NCI-H524 treated with DMSO at 0.1 percent for 48 hours (cell line): ENCODE measurements at regions not wholly inside any gene's neighbourhood (a gene's known extent, or its start where the extent isn't known, plus 50 kb on each side); places are given as distances from the start of the nearest gene placed in this dataset.
A peak's percentile ranks its signal among the peaks of the same experiment; 100 is the strongest.

ENCODE experiments used
- DNase-seq: peaks from one replicate; lab custom pipeline; 2025; lab: John Stamatoyannopoulos, UW

DNA sequence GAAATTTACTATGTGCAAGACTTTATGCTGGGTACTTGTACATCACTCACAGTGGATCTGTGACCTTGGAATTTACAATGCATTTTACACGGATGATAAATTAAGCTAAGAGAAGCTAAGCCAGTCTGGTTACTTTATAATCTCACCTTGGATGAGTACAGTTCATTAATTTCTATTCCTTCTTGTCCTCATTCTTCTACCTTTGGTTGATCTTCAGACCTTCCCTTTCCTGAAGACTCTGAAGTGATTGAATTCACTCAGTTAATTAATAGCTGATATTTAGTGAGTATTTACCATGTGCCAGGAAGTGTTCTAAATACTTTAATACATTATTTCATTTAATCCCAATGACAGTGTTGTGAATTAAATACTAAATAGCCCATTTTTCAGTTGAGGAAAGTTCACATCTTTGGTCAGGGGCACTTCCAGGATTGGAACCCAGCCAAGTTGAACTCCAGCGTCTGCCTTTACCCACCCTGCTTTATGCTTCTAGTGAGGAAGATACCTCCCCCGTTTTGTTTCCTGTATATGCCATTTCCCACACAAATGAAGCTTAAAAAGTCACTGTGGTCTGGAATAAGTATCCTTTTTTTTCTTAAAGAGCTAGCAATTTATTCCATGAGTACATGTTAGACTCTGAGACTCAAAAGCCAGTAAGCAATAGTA is 146.6 kb downstream of the TLR5 start:
- DNase-seq = no peak

DNA sequence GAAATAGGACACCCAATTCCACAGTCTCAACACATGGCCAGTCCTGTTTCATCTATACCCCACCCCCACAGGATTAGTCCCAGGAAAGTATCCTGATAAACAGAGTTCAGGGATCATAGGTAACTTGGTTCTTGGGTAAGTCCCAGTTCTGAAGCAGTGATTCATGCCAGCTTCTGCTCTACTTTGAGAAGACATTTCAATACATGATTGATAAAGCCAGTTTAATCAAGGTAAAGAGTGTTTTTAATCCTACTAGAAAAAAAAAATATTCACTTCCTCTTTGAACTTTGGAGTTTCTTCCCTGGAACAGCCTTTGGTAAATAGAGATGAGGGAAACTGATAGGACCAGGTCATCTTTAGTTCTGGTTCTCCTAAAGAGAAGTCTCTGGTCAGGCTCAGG is 142.4 kb downstream of the TLR5 start:
- DNase-seq = no peak

- no peak for DNase-seq
Measured at GRCh38 chr1:223001653-223002634, 141.1 kb downstream of the TLR5 start.

GRCh38 chr1:223003549-223003948 is 139.5 kb downstream of the TLR5 start:
- no peak for DNase-seq

- DNase-seq = no peak
Measured at GRCh38 chr1:223006371-223006770, 136.7 kb downstream of the TLR5 start.

GRCh38 chr1:223006917-223007648 is 136.0 kb downstream of the TLR5 start:
- peak; percentile 39 for DNase-seq

- DNase-seq = no peak
Measured at GRCh38 chr1:223007935-223008334, 135.1 kb downstream of the TLR5 start.

GRCh38 chr1:223008808-223009207 is 134.2 kb downstream of the TLR5 start:
- no peak for DNase-seq

DNA sequence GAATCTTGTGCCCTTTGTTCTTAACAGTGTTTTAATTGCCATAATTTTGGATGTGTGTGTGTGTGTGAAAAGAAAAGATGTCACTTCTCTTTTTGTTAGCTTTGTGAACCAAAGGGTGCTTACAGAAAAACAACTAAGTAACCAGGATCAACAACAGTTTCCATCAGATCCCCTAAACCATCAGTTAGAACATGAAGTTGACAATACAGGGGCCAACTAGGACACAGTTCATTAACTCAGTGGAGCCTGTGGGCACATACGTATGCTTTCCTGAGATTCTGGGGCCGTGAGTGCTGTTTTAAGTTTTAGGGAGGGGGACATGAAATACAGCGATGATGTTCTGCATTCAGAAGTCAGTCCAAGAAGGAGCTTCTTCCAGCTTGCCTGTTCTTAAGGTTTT is 133.6 kb downstream of the TLR5 start:
- DNase-seq = no peak

GRCh38 chr1:223010582-223011504 is 132.2 kb downstream of the TLR5 start:
- DNase-seq = no peak

DNA sequence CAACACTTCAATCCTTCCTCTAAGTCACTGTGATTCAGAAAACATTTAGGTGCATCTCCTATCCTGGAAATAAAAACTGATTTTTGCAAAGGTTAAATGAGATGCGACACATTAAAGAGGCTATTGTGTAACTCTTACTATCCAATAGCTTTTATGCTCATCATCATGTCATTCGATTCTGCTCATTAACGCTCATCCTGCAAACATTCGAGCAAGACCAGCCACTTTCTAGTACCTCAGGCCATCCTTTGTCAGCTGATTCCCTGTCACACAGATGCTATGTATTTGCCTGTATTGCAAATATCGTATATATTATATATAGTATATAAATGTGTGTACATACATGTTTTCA is 131.6 kb downstream of the TLR5 start:
- no peak for DNase-seq

- no peak for DNase-seq
Measured at GRCh38 chr1:223012176-223012788, 130.8 kb downstream of the TLR5 start.

GRCh38 chr1:223012938-223013337 is 130.1 kb downstream of the TLR5 start:
- DNase-seq = no peak

DNA sequence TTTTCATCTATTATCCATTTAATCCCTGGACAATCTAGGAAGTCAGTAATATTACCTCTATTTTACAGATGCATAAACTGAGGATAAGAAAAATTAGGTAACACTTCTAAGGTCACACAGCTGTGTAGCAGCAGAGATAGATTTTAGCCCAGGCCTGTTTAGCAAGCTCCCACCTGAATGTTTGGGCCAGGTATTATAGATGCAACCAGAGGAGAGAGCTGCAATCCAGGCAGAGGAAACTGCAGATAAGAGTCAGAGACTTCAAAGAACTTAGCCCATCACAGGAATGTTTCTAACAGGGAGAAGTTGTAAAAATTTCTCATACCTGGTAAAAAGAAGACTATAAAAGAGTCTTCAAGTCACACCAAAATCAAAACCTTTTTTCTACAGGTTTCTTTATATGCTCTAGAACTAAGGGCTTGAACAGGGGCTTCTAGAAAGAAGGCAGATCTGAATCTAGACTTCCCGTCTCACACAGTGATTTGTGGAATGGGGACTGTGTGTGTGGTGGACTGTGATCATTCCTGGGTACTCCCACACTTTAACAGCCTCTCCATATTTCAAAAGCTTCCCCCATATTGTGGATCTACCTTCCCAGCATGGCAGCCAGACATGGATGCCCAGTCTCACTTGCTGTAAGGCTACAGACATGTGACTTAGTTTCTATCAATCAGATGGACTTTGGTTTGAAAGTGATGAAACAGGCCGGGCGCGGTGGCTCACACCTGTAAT is 128.7 kb downstream of the TLR5 start:
- no peak for DNase-seq

DNA sequence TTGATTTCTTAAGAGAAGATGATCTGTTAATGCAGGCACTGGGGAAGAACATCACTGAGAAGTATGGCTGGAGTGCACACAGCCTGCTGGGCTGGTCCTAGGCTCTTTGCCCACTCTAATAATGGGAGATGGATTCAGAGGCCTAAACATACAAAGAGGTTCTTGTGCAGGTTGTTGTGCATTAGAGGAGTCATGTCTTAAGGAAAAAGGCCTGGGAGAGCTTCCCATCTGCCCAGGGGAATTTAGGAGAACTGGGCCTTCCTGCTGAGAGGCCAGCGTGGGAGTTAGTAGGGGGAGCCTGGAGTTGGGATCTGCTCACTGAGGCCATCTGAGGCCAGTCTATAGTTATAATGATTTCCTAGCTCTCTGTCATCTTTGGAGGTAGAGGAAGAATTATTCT is 126.7 kb downstream of the TLR5 start:
- DNase-seq = no peak

DNA sequence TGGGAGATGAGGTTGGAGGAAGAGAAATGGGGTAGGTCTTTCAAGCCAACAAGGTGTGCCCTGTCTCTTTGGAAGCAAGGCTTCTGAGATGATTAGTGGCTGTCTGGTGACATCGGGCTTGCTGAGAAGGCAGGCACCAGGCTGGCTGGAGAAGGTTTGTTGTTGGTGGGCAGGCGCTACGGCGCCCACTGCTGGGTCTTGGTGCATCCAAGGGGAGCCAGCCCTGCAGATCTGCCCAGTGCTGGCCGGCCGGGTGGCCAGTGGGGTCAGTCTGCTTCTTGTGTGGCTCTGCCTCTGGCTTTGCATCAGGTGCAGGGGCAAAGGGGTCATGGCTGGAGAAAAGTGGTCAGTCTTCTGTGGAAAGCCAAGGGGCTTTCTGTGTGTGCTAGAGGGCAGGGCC is 126.2 kb downstream of the TLR5 start:
- no peak for DNase-seq

GRCh38 chr1:223017291-223017690 is 125.8 kb downstream of the TLR5 start:
- no peak for DNase-seq

GRCh38 chr1:223018534-223018933 is 124.5 kb downstream of the TLR5 start:
- DNase-seq = no peak

GRCh38 chr1:223019256-223019655 is 123.8 kb downstream of the TLR5 start:
- no peak for DNase-seq

DNA sequence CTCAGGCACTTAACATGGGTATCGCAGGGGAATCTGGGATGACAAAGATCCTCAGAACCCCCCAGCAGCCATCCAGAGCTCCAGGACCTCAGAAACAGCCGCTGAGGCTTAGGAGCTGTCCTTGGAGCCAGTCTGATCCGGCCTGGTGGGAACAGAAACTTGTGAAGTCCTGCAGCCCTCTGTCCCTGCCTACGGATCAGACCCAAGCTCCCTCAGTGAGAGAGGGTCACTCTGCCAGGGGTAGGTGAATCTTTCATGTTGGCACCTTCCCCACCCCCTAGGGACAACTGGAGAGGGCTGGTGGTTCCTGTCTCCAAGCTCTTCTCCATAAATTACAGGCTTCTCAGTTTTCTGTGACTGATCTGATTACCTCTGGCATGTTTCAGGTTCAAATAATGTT is 122.3 kb downstream of the TLR5 start:
- no peak for DNase-seq
